IMR-90 (cell line): ENCODE measurements at regions not wholly inside any gene's neighbourhood (a gene's known extent, or its start where the extent isn't known, plus 50 kb on each side); places are given as distances from the start of the nearest gene placed in this dataset.

Experiments
- ATAC-seq: fragments of 200-7000 bp; cut with Tn5 transposase; 2 replicates; pipeline ENCODE4 v1.9.1; 2020; ENCODE audit warnings: low read depth, mild to moderate bottlenecking, moderate library complexity
- BruUV-seq: library from RNA; stranded (reverse); fragments of 400-500 nt; replicated peaks from 2 replicates; lab custom pipeline; 2021; lab: Mats Ljungman, UMichigan
- CTCF ChIA-PET: fragments of 300-600 bp; formaldehyde crosslinking; extraction: SDS; loops from one replicate; lab custom pipeline; 2021; ENCODE audit warnings: antibody characterized with exemption; lab: Yijun Ruan, JAX
- POLR2A ChIA-PET: fragments of 300-600 bp; sonication (Branson Sonifier 250); formaldehyde crosslinking; loops from one replicate; lab custom pipeline; 2022; ENCODE audit warnings: antibody characterized with exemption; ENCODE audit not compliant: unreplicated experiment; lab: Charles Lee
- DNase-seq: peaks from one replicate; pipeline ENCODE4 v3.0.0; 2013
- H2AFZ ChIP-seq: replicated peaks from 2 replicates; pipeline ENCODE3; 2013; ENCODE audit warnings: low read length, mild to moderate bottlenecking; ENCODE audit not compliant: poor library complexity
- H2AK5ac ChIP-seq: 2 replicates; pipeline ENCODE4 v1.6.1; 2013; ENCODE audit warnings: low read depth, low read length, inconsistent platforms
- H2AK9ac ChIP-seq: replicated peaks from 2 replicates; pipeline ENCODE3; 2013; ENCODE audit warnings: mild to moderate bottlenecking, low read depth, low read length, moderate library complexity; ENCODE audit not compliant: poor library complexity
- H2BK120ac ChIP-seq: 2 replicates; pipeline ENCODE4 v1.6.1; 2013; ENCODE audit warnings: low read depth, low read length, inconsistent platforms
- H2BK15ac ChIP-seq: 3 replicates; pipeline ENCODE4 v1.6.1; 2013; ENCODE audit warnings: low read depth, low read length, inconsistent platforms
- H2BK20ac ChIP-seq: 2 replicates; pipeline ENCODE4 v1.6.1; 2013; ENCODE audit warnings: low read depth, mild to moderate bottlenecking, inconsistent platforms, low read length, moderate library complexity
- H2BK5ac ChIP-seq: 2 replicates; pipeline ENCODE4 v1.6.1; 2013; ENCODE audit warnings: mild to moderate bottlenecking, low read depth, low read length, inconsistent platforms; ENCODE audit not compliant: poor library complexity, severe bottlenecking
- H3K14ac ChIP-seq: replicated peaks from 2 replicates; pipeline ENCODE4 v1.6.1; 2013; ENCODE audit warnings: low read depth, low read length, inconsistent platforms
- H3K18ac ChIP-seq: 2 replicates; pipeline ENCODE4 v1.6.1; 2013; ENCODE audit warnings: low read depth, low read length, control low read depth
- H3K23ac ChIP-seq: 2 replicates; pipeline ENCODE4 v1.6.1; 2013; ENCODE audit warnings: low read depth, low read length, inconsistent platforms
- H3K27ac ChIP-seq: 2 replicates; pipeline ENCODE4 v1.5.1; 2013; ENCODE audit warnings: mild to moderate bottlenecking, control low read depth, low read length; ENCODE audit not compliant: insufficient read depth
- H3K27me3 ChIP-seq: 2 replicates; pipeline ENCODE4 v1.6.1; 2013; ENCODE audit warnings: low read length; ENCODE audit not compliant: control insufficient read depth, insufficient read depth
- H3K36me3 ChIP-seq: 2 replicates; pipeline ENCODE4 v1.6.1; 2013; ENCODE audit warnings: low read length, mixed read lengths; ENCODE audit not compliant: control insufficient read depth, insufficient read depth
- H3K4ac ChIP-seq: 2 replicates; pipeline ENCODE4 v1.6.1; 2013; ENCODE audit warnings: low read depth, low read length, inconsistent platforms
- H3K4me1 ChIP-seq: 2 replicates; pipeline ENCODE4 v1.6.1; 2013; ENCODE audit warnings: low read length, mixed read lengths; ENCODE audit not compliant: control insufficient read depth, insufficient read depth
- H3K4me2 ChIP-seq: 2 replicates; pipeline ENCODE4 v1.6.1; 2013; ENCODE audit warnings: low read depth, mild to moderate bottlenecking, control low read depth, low read length, moderate library complexity
- H3K4me3 ChIP-seq: 2 replicates; pipeline ENCODE4 v1.5.1; 2013; ENCODE audit warnings: low read depth, mild to moderate bottlenecking, control low read depth, low read length, moderate library complexity; ENCODE audit not compliant: insufficient read depth
- H3K56ac ChIP-seq: 2 replicates; pipeline ENCODE4 v1.6.1; 2013; ENCODE audit warnings: low read length, inconsistent platforms; ENCODE audit not compliant: insufficient read depth; ENCODE audit errors: extremely low read depth
- H3K79me1 ChIP-seq, 2 experiments: 2 replicates each; pipeline ENCODE4 v1.6.1; 2013; ENCODE audit warnings: low read length in 2 of 2, inconsistent platforms in 1 of 2, low read depth in 1 of 2
- H3K9ac ChIP-seq: 2 replicates; pipeline ENCODE4 v1.6.1; 2013; ENCODE audit warnings: low read depth, low read length, control low read depth
- H3K9me1 ChIP-seq: 2 replicates; pipeline ENCODE4 v1.6.1; 2013; ENCODE audit warnings: low read length, inconsistent platforms; ENCODE audit not compliant: insufficient read depth
- H3K9me3 ChIP-seq: 2 replicates; pipeline ENCODE4 v1.6.1; 2013; ENCODE audit warnings: low read length; ENCODE audit not compliant: control insufficient read depth, insufficient read depth
- H4K20me1 ChIP-seq: 2 replicates; pipeline ENCODE4 v1.6.1; 2013; ENCODE audit warnings: low read length, inconsistent platforms; ENCODE audit not compliant: insufficient read depth
- H4K5ac ChIP-seq: 2 replicates; pipeline ENCODE4 v1.6.1; 2013; ENCODE audit warnings: mild to moderate bottlenecking, low read depth, low read length, control low read depth
- H4K8ac ChIP-seq, 2 experiments: 2 replicates each; pipeline ENCODE4 v1.6.1; 2013; ENCODE audit warnings: low read depth in 2 of 2, low read length in 2 of 2, control low read depth in 1 of 2, inconsistent platforms in 1 of 2
- H4K91ac ChIP-seq: 2 replicates; pipeline ENCODE4 v1.6.1; 2013; ENCODE audit warnings: low read depth, low read length, inconsistent platforms; ENCODE audit not compliant: insufficient read depth
- CHD1 ChIP-seq: IDR thresholded peaks from 2 replicates; pipeline ENCODE4 v1.6.1; 2012; ENCODE audit warnings: low read depth, low read length, improper control_type of control experiment
- MAZ ChIP-seq: IDR thresholded peaks from 2 replicates; pipeline ENCODE4 v1.6.1; 2012; ENCODE audit warnings: low read depth, mild to moderate bottlenecking, low read length, improper control_type of control experiment, moderate library complexity, borderline replicate concordance
- MXI1 ChIP-seq: IDR thresholded peaks from 2 replicates; pipeline ENCODE4 v1.6.1; 2012; ENCODE audit warnings: low read depth, mild to moderate bottlenecking, low read length, moderate library complexity, borderline replicate concordance
- RCOR1 ChIP-seq: IDR thresholded peaks from 2 replicates; pipeline ENCODE4 v1.6.1; 2012; ENCODE audit warnings: mild to moderate bottlenecking, low read length, improper control_type of control experiment; ENCODE audit not compliant: insufficient replicate concordance
- RFX5 ChIP-seq: IDR thresholded peaks from 2 replicates; pipeline ENCODE4 v1.8.0; 2012; ENCODE audit warnings: low read depth, mild to moderate bottlenecking, low read length, moderate library complexity
- WGBS, 2 experiments: methylation state at CpG; one replicate each; pipeline versions ENCODE4 v1.1.5 to v1.1.7; 2013; ENCODE audit warnings: missing lambda C conversion rate in 2 of 2; ENCODE audit not compliant: insufficient read length in 1 of 2; ENCODE audit errors: extremely low coverage in 2 of 2; 5-methylcytosine and 5-hydroxymethylcytosine counted together
- dilution Hi-C: fragments of 300-500 bp; cut with HindIII; formaldehyde crosslinking; loops from one replicate; pipeline ENCODE4 v1.14.3; 2018; ENCODE audit warnings: low sequenced_read_pairs; ENCODE audit not compliant: unreplicated experiment
- in situ Hi-C: fragments of 300-500 bp; cut with MboI; formaldehyde crosslinking; loops from 3 replicates; pipeline ENCODE4 v1.14.3; 2019; ENCODE audit warnings: low sequenced_read_pairs, inconsistent platforms, mixed read lengths
- intact Hi-C: fragments of 100-400 bp; cut with micrococcal nuclease; formaldehyde crosslinking; loops from 2 replicates; pipeline ENCODE4 v1.10.0; 2022
- TF ChIP-seq, protein P1 (sequence below): fragments of 150-350 bp; IDR thresholded peaks from 2 replicates; pipeline ENCODE4 v1.6.1; 2017; ENCODE audit warnings: mild to moderate bottlenecking, antibody characterized with exemption, low read length, low read depth
- TF ChIP-seq, protein P2 (sequence below): fragments of 150-350 bp; IDR thresholded peaks from 2 replicates; pipeline ENCODE4 v1.6.1; 2016; ENCODE audit warnings: low read depth, mild to moderate bottlenecking, low read length, moderate library complexity, borderline replicate concordance

DNA sequence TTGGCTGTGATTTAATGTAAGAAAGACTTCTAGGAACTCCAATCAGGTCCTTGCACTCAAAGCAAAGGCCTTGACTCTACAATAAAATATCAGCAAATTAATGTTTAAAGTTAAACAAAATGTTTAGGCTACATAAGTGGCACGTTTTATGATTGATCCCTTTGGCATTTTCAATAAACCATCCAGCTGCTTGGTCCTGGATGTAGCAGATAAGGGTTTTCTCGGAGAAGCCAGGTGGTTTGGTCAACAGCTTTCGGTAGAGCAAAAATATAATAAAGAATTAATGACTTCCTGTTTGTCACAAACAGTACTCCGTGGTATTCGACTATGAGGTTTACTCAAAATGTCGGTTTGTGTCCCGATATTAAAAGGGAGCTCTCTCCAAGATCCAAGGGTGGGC is 95.8 kb downstream of the GEMIN8 start:
- CTCF ChIA-PET, result no interaction called here
- Histone ChIP-seq H4K91ac (no peak overlapping the region), H3K9me3 (no peaks in the 10 kb centered on the region), H3K36me3 (no peaks in the 10 kb centered on the region), H2BK15ac (no peak overlapping the region), H2BK20ac (no peak overlapping the region), H3K79me1 (no peaks in the 10 kb centered on the region), H2BK5ac (no peak overlapping the region), H2BK120ac (no peak overlapping the region), H2AFZ (no peak overlapping the region), H4K20me1 (no peaks in the 10 kb centered on the region), H3K4me2 (no peak overlapping the region), H3K4me1 (0 out of 2 replicates have a peak, but pooled peaks cover 2% of the 10 kb centered on the region), H3K56ac (no peak overlapping the region), H3K9ac (no peak overlapping the region), H2AK5ac (no peak overlapping the region), H3K27ac (no peak overlapping the region), H2AK9ac (no peak overlapping the region), H4K8ac (no peak overlapping the region), H3K27me3 (peaks cover 29% of the 10 kb centered on the region), H3K14ac (no peak overlapping the region), H4K5ac (no peak overlapping the region), H3K4me3 (no peak overlapping the region), H3K9me1 (no peaks in the 10 kb centered on the region), H3K4ac (no peak overlapping the region), H3K23ac (no peak overlapping the region), H3K18ac (no peak overlapping the region)
- in situ Hi-C loops (no loop called here), dilution Hi-C loops (no loop called here), intact Hi-C loops (no loop called here)
- WGBS, 2 experiments, result no CpG with 5 or more reads among the region's 7 CpGs
- POLR2A ChIA-PET, result no interaction called here
- ATAC-seq (no peak), DNase-seq (no peak)
- TF ChIP-seq, protein P1, sequence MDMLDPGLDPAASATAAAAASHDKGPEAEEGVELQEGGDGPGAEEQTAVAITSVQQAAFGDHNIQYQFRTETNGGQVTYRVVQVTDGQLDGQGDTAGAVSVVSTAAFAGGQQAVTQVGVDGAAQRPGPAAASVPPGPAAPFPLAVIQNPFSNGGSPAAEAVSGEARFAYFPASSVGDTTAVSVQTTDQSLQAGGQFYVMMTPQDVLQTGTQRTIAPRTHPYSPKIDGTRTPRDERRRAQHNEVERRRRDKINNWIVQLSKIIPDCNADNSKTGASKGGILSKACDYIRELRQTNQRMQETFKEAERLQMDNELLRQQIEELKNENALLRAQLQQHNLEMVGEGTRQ, result no peak
- TF ChIP-seq RFX5, result no peak
- TF ChIP-seq MAZ, result no peak
- TF ChIP-seq RCOR1, result no peak
- TF ChIP-seq, protein P2, sequence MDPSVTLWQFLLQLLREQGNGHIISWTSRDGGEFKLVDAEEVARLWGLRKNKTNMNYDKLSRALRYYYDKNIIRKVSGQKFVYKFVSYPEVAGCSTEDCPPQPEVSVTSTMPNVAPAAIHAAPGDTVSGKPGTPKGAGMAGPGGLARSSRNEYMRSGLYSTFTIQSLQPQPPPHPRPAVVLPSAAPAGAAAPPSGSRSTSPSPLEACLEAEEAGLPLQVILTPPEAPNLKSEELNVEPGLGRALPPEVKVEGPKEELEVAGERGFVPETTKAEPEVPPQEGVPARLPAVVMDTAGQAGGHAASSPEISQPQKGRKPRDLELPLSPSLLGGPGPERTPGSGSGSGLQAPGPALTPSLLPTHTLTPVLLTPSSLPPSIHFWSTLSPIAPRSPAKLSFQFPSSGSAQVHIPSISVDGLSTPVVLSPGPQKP, result no peak
- no peak for TF ChIP-seq CHD1
- TF ChIP-seq MXI1, result no peak
- no TSS peak for BruUV-seq
